ENCODE measurements at regions not wholly inside any gene's neighbourhood (a gene's known extent, or its start where the extent isn't known, plus 50 kb on each side); places are given as distances from the start of the nearest gene placed in this dataset.

DNA sequence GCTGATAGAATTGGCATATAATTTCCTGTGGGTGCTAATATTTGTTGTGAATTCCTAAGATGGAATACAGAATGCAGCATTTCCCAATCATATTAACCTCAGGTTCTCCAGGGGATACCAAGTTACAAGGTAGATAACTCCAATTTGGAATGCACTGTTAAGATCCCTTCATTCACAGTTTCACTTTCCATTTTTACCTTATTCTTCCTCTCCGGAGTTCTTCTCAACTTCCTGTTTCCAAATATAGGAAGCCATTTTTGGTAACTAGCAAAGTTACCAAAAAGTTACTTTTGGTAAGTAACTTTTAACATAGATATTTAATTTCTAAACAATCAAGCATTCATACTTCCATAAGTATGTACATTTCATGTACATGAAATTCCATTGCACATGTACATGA, 63.5 kb upstream of the PHACTR2 start:
- H3K4me3 ChIP-seq (ENCODE audit: low read depth, low read length), result no peak overlapping the region
- TF ChIP-seq, protein P1, sequence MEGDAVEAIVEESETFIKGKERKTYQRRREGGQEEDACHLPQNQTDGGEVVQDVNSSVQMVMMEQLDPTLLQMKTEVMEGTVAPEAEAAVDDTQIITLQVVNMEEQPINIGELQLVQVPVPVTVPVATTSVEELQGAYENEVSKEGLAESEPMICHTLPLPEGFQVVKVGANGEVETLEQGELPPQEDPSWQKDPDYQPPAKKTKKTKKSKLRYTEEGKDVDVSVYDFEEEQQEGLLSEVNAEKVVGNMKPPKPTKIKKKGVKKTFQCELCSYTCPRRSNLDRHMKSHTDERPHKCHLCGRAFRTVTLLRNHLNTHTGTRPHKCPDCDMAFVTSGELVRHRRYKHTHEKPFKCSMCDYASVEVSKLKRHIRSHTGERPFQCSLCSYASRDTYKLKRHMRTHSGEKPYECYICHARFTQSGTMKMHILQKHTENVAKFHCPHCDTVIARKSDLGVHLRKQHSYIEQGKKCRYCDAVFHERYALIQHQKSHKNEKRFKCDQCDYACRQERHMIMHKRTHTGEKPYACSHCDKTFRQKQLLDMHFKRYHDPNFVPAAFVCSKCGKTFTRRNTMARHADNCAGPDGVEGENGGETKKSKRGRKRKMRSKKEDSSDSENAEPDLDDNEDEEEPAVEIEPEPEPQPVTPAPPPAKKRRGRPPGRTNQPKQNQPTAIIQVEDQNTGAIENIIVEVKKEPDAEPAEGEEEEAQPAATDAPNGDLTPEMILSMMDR (IDR thresholded peaks at IDR 0.05; ENCODE audit: insufficient read depth, low read depth, low read length), result no peak
- DNase-seq (ENCODE audit: low read depth), result no peak

DNA sequence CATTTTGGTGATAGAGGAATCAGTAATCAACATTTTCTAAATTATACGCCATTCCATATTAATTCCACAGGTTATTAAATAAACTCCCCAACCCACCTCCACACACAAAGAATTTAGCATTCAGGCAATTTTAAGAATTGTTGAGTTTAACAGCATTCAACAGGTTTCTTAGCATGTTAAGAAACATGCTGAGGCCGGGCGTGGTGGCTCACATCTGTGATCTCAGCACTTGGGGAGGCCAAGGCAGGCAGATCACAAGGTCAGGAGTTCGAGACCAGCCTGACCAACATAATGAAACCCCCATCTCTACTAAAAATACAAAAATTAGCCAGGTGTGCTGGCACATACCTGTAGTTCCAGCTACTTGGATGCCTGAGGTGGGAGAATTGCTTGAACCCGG, 64.0 kb upstream of the PHACTR2 start:
- H3K4me3 ChIP-seq (ENCODE audit: low read depth, low read length), result no peak overlapping the region
- TF ChIP-seq, protein P1 (IDR thresholded peaks at IDR 0.05; ENCODE audit: insufficient read depth, low read depth, low read length), result no peak
- no peak for DNase-seq (ENCODE audit: low read depth)

DNA sequence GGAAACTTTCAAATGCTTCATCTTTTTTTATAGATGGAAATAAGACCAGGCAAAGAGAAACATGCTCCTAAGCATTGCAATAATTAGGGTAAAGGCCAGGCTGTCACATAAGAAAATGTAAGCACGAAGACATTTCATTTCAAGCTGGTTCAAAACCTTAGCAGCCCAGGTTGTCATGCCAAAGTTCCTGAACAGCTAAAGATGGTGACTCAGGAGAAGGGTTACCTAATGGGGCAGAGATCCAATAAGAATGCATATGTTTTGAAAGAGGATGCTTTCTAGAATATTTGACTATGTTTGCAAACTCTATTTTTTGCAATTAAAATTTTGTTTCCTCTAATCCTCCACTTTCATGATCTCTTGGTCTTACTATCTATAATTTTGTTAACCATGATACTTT, 65.6 kb upstream of the PHACTR2 start:
- TF ChIP-seq, protein P1 (IDR thresholded peaks at IDR 0.05; ENCODE audit: insufficient read depth, low read depth, low read length), result no peak
- no peak for DNase-seq (ENCODE audit: low read depth)

DNA sequence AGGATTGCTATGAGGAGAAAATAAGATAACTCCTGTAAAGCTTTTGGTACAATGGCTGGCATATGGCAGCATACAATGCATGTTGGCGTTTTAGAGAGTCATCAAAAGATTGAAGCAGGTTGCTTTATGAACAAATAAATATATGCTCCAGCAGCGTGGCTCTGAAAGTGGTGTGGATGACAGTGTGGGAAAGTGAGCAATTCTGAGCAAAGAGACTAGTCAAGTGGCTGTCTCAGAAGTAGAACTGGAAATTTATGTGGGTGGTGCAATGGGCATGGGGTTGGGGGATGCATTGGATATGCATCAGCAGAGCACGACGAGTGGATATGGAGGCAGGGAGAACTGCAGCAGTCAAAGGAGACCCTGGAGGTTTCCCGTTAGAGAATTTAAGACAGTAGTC, 66.2 kb upstream of the PHACTR2 start:
- no peak for DNase-seq (ENCODE audit: low read depth)
- TF ChIP-seq, protein P1 (IDR thresholded peaks at IDR 0.05; ENCODE audit: insufficient read depth, low read depth, low read length), result no peak
- no peak overlapping the region for H3K4me3 ChIP-seq (ENCODE audit: low read depth, low read length)

More for the DNA sequence above, 65.6 kb upstream of the PHACTR2 start:
- H3K4me3 ChIP-seq (ENCODE audit: low read depth, low read length), result no peak overlapping the region

DNA sequence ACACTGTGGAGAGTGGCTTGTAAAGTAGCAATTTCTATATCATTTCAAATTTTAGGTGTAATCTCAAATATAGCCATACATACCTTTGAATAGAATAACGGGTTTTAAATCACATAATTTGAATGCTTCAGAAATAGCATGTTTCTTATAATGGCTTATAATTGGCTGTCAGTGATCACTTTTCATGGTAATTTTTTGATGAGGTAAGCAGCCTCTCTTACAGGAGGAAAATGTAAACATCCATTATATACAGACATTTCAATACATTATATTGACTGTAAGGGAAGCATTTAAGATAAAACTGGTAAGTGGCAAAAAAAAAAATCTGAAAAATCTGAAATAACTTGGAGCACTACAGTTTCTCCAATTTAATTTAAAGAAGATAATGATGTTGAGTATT, 67.8 kb upstream of the PHACTR2 start:
- no peak for DNase-seq (ENCODE audit: low read depth)
- H3K4me3 ChIP-seq (ENCODE audit: low read depth, low read length), result no peak overlapping the region
- TF ChIP-seq, protein P1 (IDR thresholded peaks at IDR 0.05; ENCODE audit: insufficient read depth, low read depth, low read length), result no peak

DNA sequence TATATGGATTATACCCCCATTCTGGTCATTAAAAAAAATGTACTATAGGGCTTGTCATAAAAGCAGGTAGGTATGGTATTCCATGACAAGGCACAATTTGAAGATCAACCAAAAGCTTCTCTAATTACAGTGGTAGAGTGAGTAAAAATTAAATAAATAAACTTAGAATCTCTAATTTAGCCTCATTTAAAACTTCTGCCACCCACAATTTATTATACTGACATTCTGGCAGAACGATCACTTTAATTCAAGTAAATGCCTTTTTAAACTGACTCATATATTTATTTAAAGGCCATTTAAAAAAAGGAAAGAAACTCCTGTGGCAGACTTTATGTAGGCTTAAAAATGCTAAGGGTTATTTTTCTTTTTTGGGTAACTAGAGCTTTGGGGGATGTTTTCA, 68.3 kb upstream of the PHACTR2 start:
- no peak overlapping the region for H3K4me3 ChIP-seq (ENCODE audit: low read depth, low read length)
- TF ChIP-seq, protein P1 (IDR thresholded peaks at IDR 0.05; ENCODE audit: insufficient read depth, low read depth, low read length), result no peak
- DNase-seq (ENCODE audit: low read depth), result no peak

DNA sequence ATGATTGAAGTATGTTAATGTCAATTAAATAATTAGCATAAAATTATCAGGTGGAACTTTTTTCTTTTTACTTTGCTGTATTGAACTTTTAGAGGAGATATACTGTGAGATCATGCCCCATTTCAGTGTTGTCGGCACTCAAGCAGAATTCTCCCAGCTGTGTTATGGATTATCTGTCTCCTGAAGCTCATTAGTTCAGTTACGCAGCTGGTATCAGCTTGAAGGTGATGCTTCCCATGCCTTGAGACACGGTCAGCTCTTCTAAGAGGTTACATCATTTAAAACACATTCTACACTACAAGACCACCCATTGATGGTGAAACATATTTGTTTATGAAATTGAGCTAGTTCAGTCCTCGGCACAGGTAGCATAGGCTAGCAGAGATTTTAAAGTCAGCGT, 68.9 kb upstream of the PHACTR2 start:
- DNase-seq (ENCODE audit: low read depth), result no peak
- H3K4me3 ChIP-seq (ENCODE audit: low read depth, low read length), result no peak overlapping the region
- TF ChIP-seq, protein P1 (IDR thresholded peaks at IDR 0.05; ENCODE audit: insufficient read depth, low read depth, low read length), result no peak
